ENCODE measurements at regions not wholly inside any gene's neighbourhood (a gene's known extent, or its start where the extent isn't known, plus 50 kb on each side); places are given as distances from the start of the nearest gene placed in this dataset.
"Not testable (repeated sequence)": the region's sequence is repeated elsewhere in the genome, so short reads cannot be mapped to it uniquely, and the experiment has no call there.

DNA sequence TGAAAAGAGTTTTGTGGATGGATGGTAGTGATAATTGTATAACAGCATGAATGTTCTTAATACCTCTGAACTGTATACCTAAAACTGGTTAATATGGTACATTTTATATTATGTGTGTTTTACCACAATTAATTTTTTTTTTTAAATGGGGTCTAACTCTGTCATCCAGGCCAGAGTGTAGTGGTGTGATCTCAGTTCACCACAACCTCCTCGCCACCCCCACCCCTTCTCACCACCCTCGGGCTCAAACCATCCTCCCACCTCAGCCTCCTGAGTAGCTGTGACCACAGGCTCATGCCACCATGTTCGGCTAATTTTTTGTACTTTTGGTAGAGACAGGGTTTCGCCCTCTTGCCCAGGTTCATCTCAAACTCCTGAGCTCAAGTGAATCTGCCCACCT lies 123.2 kb downstream of the CDRT15L2 start:
- DNase-seq (ENCODE audit: low spot score in 2 of 2) (no peak), ATAC-seq (peak; percentile 32)
- H3K9me3 Mint-ChIP-seq: no peaks in the 10 kb centered on the region
- no peak overlapping the region for H3K27ac Mint-ChIP-seq
- H3K36me3 Mint-ChIP-seq: no peaks in the 10 kb centered on the region
- no peak overlapping the region for H3K4me3 Mint-ChIP-seq
- peaks cover 9% of the 10 kb centered on the region for H3K4me1 Mint-ChIP-seq

DNA sequence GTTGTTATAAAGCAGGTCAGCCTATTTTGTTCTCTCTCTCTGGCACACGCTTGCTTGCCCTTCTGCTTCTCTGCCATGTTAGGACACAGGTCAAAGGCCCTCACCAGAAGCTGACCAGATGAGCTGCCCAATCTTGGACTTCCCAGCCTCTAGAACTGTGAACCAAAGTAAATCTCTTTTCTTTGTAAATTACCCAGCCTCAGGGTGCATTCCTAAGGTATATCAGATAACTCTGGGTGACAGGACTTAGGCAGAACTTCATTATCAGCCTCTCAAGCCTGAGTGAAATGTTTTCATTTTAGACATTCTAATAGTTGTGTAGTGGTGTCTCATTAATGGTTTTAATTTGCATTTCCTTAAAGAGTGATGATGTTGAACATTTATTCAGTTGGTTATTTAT lies 124.3 kb downstream of the CDRT15L2 start:
- ATAC-seq: no peak
- H3K4me3 Mint-ChIP-seq: no peak overlapping the region
- H3K27ac Mint-ChIP-seq: no peak overlapping the region
- H3K9me3 Mint-ChIP-seq: no peaks in the 10 kb centered on the region
- DNase-seq (ENCODE audit: low spot score in 2 of 2): no peak
- no peaks in the 10 kb centered on the region for H3K36me3 Mint-ChIP-seq
- H3K4me1 Mint-ChIP-seq: peaks cover 3% of the 10 kb centered on the region

DNA sequence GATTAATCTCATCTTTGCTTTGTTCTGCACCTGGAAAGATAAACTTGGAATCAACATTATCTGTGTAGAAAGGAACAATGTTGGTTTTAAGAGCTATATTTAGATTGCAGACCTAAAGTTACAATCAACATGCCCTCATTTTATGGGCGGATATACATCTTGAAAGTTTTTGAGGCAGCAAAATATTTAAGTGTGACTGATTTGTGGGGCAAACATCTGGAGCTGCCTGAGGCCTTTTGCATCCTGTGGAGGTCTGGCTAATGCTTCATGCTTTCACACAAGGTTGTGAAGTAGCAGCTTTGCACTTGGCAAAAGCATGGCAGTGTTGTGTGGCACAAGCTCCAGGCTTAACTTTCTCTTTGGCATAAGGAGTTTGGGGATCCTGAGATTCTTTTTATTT lies 125.7 kb downstream of the CDRT15L2 start:
- DNase-seq (ENCODE audit: low spot score in 2 of 2); ATAC-seq; H3K9me3 Mint-ChIP-seq; H3K4me3 Mint-ChIP-seq; H3K4me1 Mint-ChIP-seq; H3K36me3 Mint-ChIP-seq; H3K27ac Mint-ChIP-seq: not testable (repeated sequence)

DNA sequence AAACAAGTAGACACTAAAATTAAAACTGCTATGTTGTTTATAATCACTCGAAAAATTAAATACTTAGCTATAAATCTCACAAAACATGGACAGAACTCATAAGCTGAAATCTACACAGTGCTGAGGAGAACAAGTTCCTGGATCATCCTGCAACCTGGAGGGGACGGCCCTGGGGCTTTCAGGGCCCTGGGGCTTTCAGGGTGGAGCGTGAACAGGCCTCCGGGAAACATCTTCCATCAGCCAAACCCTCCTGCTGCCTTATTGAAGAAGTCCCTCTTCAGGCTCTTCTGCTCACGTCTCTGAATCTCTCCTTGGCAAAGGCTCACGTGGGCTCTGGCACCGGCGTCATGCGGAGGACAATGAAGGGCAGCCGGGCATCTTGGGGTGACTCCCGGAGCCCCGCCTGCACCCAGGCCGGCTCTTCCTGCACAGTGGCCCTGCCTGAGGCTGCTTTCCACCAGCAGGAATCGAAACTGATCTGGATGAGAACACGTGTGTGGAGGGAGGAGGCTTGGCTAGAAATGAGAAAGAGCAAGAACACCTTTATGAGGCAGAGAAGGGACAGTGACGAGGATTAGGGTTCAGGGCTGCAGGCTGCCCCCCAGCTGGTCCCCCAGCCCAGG lies 127.3 kb downstream of the CDRT15L2 start:
- Mint-ChIP-seq H3K4me1 (no peaks in the 10 kb centered on the region), H3K4me3 (no peak overlapping the region), H3K9me3 (no peaks in the 10 kb centered on the region), H3K36me3 (no peaks in the 10 kb centered on the region), H3K27ac (no peak overlapping the region)
- no peak for ATAC-seq
- no peak for DNase-seq (ENCODE audit: low spot score in 2 of 2)

DNA sequence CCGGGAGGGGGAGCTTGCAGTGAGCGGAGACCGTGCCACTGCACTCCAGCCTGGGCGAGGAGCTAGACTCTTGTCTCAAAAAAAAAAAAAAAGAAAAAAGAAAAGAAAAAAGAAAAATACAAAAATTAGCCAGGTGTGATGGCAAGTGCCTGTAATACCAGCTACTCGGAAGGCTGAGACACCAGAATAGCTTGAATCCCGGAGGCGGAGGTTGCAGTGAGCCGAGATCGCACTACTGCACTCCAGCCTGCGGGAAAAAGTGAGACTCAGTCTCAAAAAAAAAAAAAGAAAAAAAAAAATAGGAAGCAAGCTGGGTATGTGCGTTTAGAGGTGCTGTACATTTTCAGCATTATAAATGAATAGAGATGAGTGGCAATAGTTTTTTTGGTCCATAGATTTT lies 129.3 kb downstream of the CDRT15L2 start:
- ATAC-seq; H3K4me1 Mint-ChIP-seq; DNase-seq (ENCODE audit: low spot score in 2 of 2); H3K27ac Mint-ChIP-seq; H3K9me3 Mint-ChIP-seq; H3K36me3 Mint-ChIP-seq; H3K4me3 Mint-ChIP-seq: not testable (repeated sequence)

DNA sequence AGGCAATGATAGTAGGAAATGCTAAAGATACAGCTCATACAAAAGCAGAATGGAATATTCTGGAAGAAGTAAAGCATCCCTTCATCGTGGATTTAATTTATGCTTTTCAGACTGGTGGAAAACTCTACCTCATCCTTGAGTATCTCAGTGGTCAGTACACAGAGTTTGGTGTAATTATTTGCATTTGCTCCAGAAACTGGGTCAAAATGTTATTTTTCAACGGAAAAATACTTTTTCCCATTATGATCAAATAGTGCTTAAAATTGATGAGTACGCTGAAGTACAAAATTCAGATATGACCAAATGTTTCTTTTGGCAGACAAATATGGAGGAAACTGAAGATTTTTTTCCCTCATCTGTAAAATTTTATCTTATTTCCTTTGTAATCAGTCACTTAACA lies 137.0 kb downstream of the CDRT15L2 start:
- not testable (repeated sequence) for ATAC-seq; DNase-seq (ENCODE audit: low spot score in 2 of 2); H3K4me1 Mint-ChIP-seq; H3K4me3 Mint-ChIP-seq; H3K36me3 Mint-ChIP-seq; H3K9me3 Mint-ChIP-seq; H3K27ac Mint-ChIP-seq

DNA sequence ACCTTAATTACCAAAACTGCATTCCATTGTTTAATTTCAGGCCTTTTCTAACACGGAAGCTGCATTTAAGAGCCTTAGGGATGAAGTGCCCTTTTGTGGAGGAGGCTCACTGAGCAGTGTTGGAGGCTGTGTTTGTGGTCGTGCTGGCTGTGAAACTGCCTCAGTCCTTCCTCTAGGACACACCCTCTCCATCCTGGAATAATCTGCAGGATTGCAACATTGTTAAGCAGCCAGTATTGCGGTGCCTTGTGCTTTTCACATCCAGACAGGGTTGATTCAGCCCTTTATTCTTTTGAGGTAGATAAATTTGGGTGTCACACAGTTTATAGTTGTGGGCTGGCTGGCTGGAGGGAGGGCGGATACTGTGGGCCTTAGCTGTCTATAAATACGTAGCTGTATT lies 141.6 kb downstream of the CDRT15L2 start:
- no peaks in the 10 kb centered on the region for H3K36me3 Mint-ChIP-seq
- no peak for ATAC-seq
- H3K27ac Mint-ChIP-seq: no peak overlapping the region
- no peaks in the 10 kb centered on the region for H3K4me1 Mint-ChIP-seq
- DNase-seq (ENCODE audit: low spot score in 2 of 2): no peak
- H3K4me3 Mint-ChIP-seq: no peak overlapping the region
- no peaks in the 10 kb centered on the region for H3K9me3 Mint-ChIP-seq

DNA sequence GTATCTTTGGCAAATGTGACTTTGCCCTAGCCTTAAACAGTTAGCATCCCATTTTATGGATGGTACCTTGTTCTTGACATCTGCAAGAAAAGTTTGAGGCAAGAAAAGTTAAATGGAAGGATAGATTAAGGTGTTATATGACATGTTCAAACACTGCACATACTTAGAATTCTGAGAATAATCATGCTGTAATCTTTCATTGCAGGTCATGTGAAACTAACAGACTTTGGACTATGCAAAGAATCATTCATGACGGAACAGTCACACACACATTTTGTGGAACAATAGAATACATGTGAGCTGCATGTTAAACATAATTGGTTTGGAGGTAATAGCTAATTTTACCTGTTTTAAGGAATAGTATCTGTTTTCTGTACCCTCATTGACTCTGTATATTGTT lies 144.9 kb downstream of the CDRT15L2 start:
- not testable (repeated sequence) for ATAC-seq

DNA sequence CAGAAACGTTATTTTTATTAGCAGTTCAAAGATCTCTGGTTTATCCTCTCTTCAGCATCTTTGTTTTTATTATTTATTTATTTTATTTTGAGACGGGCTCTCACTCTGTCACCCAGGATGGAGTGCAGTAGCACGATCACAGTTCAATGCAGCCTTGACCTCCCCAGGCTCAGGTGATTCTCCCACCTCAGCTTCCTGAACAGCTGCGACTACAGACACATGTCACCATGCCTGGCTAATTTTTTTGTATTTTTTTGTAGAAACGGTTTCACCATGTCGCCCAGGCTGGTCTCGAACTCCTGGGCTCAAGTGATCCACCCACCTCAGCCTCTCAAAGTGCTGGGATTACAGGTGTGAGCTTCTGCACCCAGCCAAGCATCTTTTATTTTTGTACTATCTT lies 147.7 kb downstream of the CDRT15L2 start:
- not testable (repeated sequence) for H3K36me3 Mint-ChIP-seq; H3K9me3 Mint-ChIP-seq; H3K4me3 Mint-ChIP-seq; H3K4me1 Mint-ChIP-seq; DNase-seq (ENCODE audit: low spot score in 2 of 2); H3K27ac Mint-ChIP-seq; ATAC-seq

More for the DNA sequence above, 144.9 kb downstream of the CDRT15L2 start:
- H3K9me3 Mint-ChIP-seq; H3K36me3 Mint-ChIP-seq; H3K27ac Mint-ChIP-seq; DNase-seq (ENCODE audit: low spot score in 2 of 2); H3K4me1 Mint-ChIP-seq; H3K4me3 Mint-ChIP-seq: not testable (repeated sequence)

DNA sequence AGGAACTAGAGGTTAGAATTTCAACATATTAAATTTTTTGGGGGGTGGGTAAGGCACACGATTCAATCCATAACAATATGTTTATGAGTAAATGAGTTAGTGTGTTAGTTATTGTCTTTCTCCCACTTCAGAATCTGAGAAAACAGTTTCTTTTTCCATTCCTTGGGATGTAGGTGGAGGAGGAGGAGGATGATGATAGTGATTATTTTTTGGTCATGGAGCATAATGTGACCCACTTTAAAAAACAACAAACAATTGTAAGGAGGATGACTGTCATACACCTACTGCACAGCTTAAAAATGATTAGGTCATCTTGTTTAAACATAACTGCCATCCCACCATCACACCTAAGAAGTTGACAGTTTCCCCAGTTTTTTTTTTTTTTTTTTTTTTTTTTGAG lies 148.7 kb downstream of the CDRT15L2 start:
- Mint-ChIP-seq H3K9me3 (no peaks in the 10 kb centered on the region), H3K4me1 (no peaks in the 10 kb centered on the region), H3K36me3 (no peaks in the 10 kb centered on the region), H3K27ac (no peak overlapping the region), H3K4me3 (no peak overlapping the region)
- no peak for ATAC-seq
- no peak for DNase-seq (ENCODE audit: low spot score in 2 of 2)

DNA sequence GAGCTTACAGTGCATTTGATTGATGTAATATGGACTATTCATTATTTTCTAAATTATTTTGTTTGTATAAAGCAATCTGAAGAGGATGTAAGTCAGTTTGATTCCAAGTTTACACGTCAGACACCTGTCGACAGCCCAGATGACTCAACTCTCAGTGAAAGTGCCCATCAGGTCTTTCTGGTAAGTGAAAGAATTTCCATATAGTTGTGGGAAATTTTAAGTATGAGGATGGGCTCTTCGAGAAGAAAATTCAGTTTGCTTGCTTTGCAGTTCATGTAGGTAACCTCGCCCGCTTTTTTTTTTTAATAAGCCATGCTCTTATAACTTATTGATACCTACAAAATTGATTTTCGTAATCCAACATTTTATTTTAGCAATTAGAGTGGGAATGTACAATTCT lies 151.6 kb downstream of the CDRT15L2 start:
- not testable (repeated sequence) for H3K36me3 Mint-ChIP-seq; H3K9me3 Mint-ChIP-seq; H3K4me1 Mint-ChIP-seq; H3K4me3 Mint-ChIP-seq; H3K27ac Mint-ChIP-seq; DNase-seq (ENCODE audit: low spot score in 2 of 2); ATAC-seq

DNA sequence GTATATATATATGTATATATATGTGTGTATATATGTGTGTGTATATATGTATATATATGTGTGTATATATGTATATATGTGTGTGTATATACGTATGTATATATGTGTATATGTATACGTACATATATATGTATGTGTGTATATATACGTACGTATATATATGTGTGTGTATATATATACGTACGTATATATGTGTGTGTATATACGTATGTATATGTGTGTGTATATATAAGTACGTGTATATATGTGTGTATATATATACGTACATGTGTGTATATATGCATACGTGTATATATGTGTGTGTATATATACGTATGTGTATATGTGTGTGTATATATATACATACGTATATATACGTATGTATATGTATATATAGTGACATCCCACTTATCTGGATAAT lies 154.4 kb downstream of the CDRT15L2 start:
- ATAC-seq: no peak
- Mint-ChIP-seq H3K4me3 (no peak overlapping the region), H3K36me3 (no peaks in the 10 kb centered on the region)

DNA sequence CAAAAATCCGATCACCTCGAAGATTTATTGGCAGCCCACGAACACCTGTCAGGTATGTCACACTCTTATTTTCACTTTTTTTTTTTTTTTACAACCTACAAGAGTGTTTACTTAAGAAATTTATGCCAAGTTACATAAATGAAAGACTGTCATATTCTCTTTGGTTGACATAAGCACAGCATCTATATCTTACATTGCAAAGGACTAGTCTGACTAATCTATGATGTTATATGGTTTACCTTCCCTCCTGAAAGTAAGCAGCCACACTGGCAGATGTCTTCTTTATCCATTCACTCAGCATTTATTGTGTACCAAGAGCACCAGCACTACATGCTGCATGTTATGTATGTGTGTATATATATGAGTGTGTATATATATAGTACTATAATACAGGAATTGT lies 156.3 kb downstream of the CDRT15L2 start:
- no peak for DNase-seq (ENCODE audit: low spot score in 2 of 2)
- Mint-ChIP-seq H3K4me3 (no peak overlapping the region), H3K4me1 (no peaks in the 10 kb centered on the region), H3K9me3 (no peaks in the 10 kb centered on the region), H3K27ac (no peak overlapping the region), H3K36me3 (no peaks in the 10 kb centered on the region)
- ATAC-seq: no peak

More for the DNA sequence above, 154.4 kb downstream of the CDRT15L2 start:
- Mint-ChIP-seq H3K9me3 (no peaks in the 10 kb centered on the region), H3K4me1 (no peaks in the 10 kb centered on the region), H3K27ac (no peak overlapping the region)
- DNase-seq (ENCODE audit: low spot score in 2 of 2): no peak

DNA sequence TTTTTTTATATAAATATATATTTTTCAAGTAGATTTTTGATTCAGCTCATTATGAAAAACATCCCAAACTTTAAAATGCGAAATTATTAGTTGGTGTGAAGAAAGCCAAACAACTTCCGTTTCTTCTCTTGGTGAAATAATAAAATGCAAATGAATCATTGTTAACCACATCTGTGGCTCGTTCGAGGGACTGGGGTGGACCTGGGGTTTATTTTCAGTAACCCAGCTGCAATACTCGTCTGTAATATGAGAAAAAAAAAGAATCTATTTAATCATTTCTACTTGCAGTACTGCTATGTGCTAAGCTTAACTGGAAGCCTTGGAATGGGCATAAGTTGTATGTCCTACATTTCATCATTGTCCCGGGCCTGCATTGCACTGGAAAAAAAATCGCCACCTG lies 158.1 kb downstream of the CDRT15L2 start:
- not testable (repeated sequence) for H3K27ac Mint-ChIP-seq; H3K4me3 Mint-ChIP-seq; DNase-seq (ENCODE audit: low spot score in 2 of 2); ATAC-seq; H3K36me3 Mint-ChIP-seq; H3K4me1 Mint-ChIP-seq; H3K9me3 Mint-ChIP-seq

DNA sequence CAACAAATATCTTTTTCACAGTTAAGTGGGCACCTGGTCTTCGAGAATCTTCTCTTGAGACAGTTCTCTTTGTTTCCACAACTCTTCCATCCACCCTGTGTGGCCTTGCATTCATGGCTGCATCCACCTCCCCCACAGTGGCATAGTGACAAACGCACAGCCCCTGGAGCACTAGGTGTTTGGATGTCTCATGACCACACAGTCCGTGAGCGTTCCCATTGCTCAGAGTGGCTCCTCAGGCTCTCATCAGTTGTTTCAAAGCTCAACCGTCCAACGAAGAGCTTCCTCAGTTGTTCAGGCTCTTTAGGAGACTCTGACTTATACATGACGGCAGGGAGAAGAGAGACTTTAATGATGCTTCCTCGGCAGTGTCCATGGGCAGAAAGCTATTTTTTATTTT lies 191.6 kb downstream of the CDRT15L2 start:
- no peaks in the 10 kb centered on the region for H3K9me3 Mint-ChIP-seq
- DNase-seq (ENCODE audit: low spot score in 2 of 2) (no peak), ATAC-seq (no peak)
- no peak overlapping the region for H3K4me3 Mint-ChIP-seq
- no peaks in the 10 kb centered on the region for H3K4me1 Mint-ChIP-seq
- H3K27ac Mint-ChIP-seq: no peak overlapping the region
- H3K36me3 Mint-ChIP-seq: no peaks in the 10 kb centered on the region

DNA sequence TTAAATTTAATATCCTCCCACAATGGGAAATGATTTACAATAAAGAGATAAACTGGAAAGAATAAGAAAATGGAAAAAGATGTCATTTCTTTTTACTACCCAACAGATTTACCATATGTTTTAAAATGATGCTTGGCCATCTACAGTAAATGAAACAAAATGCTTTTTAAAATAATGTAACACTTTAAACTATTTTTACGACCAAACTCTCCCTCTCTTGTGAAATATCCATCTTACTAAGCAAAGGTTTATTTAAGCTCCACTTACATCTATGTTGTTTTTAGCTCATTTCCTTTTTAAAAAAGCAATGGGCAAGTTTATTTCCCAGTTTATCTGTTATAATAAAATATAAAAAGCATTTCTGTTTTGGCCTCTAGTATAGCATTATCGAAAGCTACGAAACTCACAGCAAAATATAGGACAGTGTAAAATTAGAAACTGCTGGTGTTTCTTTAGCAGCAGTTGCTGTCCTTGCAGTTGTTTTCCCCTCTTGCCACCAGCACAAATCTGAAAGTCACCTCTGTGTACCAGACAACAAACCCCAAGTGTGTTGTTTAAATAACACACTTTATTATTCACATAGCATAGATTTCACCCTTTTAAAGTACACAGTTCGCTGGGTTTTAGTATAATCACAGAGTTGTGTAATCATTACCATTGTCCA lies 195.1 kb downstream of the CDRT15L2 start:
- no peaks in the 10 kb centered on the region for H3K9me3 Mint-ChIP-seq
- no peaks in the 10 kb centered on the region for H3K36me3 Mint-ChIP-seq
- ATAC-seq: no peak
- H3K4me1 Mint-ChIP-seq: no peaks in the 10 kb centered on the region
- no peak overlapping the region for H3K4me3 Mint-ChIP-seq
- no peak for DNase-seq (ENCODE audit: low spot score in 2 of 2)
- no peak overlapping the region for H3K27ac Mint-ChIP-seq
